ENCODE measurements at regions not wholly inside any gene's neighbourhood (a gene's known extent, or its start where the extent isn't known, plus 50 kb on each side); places are given as distances from the start of the nearest gene placed in this dataset.

GRCh38 chr2:118750959-118751565 lies 96.4 kb downstream of the EN1 start:
- TF ChIP-seq, protein P1, sequence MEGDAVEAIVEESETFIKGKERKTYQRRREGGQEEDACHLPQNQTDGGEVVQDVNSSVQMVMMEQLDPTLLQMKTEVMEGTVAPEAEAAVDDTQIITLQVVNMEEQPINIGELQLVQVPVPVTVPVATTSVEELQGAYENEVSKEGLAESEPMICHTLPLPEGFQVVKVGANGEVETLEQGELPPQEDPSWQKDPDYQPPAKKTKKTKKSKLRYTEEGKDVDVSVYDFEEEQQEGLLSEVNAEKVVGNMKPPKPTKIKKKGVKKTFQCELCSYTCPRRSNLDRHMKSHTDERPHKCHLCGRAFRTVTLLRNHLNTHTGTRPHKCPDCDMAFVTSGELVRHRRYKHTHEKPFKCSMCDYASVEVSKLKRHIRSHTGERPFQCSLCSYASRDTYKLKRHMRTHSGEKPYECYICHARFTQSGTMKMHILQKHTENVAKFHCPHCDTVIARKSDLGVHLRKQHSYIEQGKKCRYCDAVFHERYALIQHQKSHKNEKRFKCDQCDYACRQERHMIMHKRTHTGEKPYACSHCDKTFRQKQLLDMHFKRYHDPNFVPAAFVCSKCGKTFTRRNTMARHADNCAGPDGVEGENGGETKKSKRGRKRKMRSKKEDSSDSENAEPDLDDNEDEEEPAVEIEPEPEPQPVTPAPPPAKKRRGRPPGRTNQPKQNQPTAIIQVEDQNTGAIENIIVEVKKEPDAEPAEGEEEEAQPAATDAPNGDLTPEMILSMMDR (IDR thresholded peaks at IDR 0.05), result no peak
- no peak for TF ChIP-seq JUNB (IDR thresholded peaks at IDR 0.05)
